Activated CD4-positive, alpha-beta T cell treated with anti-CD3 and anti-CD28 coated beads for 4 hours (primary cell): ENCODE measurements at regions not wholly inside any gene's neighbourhood (a gene's known extent, or its start where the extent isn't known, plus 50 kb on each side); places are given as distances from the start of the nearest gene placed in this dataset.

ENCODE experiments used
- DNase-seq, 2 donors: peaks; one replicate each; pipeline ENCODE4 v3.0.0-alpha.2; 2020

DNA sequence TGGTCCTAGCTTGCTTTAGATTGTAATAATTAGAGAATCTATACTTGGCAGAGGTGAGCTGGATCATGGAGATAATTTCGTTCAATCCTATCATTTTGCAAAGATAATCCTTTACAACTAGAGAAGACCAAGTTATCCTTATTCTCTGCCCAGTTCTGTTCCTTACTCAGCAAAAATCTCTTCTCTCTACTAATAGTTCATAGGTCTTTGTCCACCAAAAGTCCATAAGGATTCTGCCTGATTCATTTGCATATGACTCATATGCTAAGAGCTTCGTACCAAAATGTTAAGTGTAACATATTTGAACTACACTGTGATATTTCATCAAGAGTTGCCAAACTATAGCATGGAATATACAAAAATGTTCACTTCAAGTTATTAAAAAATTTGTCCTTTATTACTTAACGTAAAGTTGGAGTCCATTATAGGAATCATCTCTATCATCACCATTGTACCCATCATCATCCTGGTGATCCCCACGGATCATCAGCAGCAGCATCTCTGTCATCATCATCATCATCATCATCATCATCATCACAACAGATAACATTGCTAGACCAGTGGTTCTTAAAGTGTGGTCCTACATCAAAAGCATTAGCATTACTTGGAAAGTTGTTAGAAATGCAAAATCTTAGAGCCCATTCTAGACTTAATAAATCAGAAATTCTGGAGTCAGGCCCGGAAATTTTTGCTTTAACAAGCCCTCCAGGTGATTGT, 463.0 kb downstream of the DHX35 start:
- no peak for DNase-seq

DNA sequence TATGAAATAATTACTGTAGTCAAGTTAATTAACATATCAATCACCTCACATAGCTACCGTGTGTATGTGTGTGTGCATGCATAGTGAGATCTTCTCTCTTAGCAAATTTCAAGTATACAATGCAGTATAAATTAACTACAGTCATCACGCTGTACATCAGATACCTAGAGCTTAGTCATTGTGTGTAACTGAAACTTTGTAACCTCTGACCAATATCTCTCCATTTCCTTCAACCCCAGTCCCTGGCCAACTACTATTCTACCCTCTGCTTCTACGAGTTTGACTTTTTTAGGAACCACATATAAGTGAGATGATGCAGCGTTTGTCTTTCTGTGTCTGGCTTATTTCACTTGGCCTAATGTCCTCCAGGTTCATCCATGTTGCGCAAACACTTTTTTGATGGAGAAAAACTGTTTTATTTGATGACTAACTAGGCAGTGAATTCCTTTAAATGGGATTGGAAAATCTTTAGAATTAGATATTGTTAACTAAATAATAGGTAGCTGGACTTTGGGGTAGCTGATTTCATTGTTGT, 459.5 kb downstream of the DHX35 start:
- no peak for DNase-seq

DNA sequence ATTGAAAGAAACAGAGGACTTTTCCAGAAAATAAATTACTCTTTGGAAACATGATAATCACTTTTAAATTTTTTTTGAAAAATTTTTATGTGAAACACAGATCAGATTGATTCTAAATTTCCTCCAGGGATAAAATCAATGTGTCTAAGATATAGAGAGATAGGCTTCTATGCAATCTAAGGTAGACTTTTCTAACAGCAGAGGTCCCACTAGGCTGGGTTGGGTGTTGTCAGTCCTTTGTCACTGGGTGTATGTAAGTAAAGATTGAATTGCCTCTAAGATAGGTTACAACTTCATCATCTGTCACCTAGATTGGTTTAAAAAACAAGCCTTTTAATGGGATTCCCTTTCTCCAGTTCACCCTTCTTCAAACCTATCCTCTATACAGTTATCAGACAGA, 449.9 kb downstream of the DHX35 start:
- no peak for DNase-seq

DNA sequence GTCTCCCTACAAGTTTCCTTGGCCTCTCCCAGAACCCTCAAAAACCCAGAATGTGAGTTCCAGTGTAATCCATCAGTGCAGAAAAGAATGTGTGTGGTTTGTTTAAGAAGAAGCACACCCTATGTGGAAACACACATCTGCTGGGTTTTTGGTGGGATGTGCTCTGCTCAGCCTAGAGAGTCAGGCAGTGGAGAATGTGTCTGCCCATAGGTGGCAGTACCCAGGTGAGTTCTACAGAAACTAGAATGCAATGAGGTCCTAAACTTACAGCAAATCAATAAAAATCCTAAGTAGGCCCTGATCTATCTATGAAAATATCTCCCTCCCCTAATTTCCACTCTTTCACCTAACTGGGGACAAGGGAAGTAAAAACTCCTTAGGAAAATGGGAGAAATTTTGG, 437.3 kb downstream of the DHX35 start:
- DNase-seq, result no peak

DNA sequence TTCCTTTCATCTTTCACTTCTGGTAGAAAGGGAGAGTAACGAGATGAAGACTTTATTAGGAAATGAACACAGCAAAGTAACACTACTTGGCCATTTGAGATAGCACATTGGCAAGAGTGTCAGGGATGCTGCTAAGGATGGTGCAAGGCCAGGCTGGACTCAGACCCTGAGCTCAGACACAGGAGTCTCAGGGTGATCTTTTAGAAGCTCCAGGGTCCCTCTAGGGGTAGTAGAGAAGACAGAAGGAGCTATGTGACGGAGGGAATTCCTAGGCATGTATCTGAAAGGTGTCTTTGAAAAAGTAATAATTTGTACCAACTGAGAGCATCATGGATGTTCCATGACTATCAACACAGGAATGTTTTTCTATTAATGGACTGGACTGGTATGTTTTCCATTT, 436.5 kb downstream of the DHX35 start:
- DNase-seq, result no peak

- no peak for DNase-seq
Measured at GRCh38 chr20:39397646-39398045, 435.5 kb downstream of the DHX35 start.

DNA sequence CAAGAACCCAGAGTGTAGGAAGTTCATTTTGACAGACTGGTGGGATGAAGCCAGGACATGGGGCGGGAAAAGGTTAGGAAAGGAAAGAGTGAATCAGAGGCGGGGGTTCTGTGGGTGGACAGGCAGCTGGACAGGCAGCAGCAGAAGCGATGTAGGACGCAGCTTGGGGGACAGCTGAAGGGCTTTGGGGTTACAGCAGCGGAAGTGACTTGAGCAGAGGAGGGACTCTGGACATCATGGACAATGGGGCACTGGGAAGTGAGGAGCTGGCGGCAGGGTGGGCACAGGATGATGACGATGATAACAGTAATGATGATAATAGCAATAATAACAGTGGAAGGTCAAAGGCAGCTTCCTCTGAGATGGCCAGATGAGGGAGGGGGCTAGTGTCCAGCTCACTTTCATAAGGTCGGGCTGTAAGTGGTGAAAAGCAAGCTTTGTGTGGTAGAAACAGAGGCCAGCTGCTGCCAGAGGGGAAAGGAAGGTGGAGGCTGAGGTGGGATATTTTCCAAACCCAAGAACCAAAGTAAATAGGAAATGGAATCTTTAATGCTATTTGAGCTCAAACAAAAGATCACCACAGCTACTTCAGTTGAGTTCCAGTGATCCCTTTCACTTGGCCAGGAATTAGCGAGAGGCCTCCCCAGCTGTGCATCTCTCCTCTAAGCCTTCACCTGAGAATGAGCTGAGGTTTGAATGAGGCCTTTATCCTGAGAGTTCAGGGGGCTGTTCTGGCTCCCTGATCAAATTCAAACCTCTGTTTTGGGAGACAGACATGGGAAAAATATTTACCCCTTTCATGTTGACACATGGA, 433.5 kb downstream of the DHX35 start:
- DNase-seq, result no peak

- DNase-seq, result no peak
Measured at GRCh38 chr20:39394461-39394860, 432.3 kb downstream of the DHX35 start.

GRCh38 chr20:39390186-39390585, 428.0 kb downstream of the DHX35 start:
- DNase-seq, result no peak

- no peak for DNase-seq
Measured at GRCh38 chr20:39381595-39381994, 419.5 kb downstream of the DHX35 start.

- DNase-seq, result no peak
Measured at GRCh38 chr20:39378776-39379175, 416.6 kb downstream of the DHX35 start.

- DNase-seq, result no peak
Measured at GRCh38 chr20:39376788-39377187, 414.6 kb downstream of the DHX35 start.

GRCh38 chr20:39364320-39364719, 402.2 kb downstream of the DHX35 start:
- DNase-seq, result no peak

DNA sequence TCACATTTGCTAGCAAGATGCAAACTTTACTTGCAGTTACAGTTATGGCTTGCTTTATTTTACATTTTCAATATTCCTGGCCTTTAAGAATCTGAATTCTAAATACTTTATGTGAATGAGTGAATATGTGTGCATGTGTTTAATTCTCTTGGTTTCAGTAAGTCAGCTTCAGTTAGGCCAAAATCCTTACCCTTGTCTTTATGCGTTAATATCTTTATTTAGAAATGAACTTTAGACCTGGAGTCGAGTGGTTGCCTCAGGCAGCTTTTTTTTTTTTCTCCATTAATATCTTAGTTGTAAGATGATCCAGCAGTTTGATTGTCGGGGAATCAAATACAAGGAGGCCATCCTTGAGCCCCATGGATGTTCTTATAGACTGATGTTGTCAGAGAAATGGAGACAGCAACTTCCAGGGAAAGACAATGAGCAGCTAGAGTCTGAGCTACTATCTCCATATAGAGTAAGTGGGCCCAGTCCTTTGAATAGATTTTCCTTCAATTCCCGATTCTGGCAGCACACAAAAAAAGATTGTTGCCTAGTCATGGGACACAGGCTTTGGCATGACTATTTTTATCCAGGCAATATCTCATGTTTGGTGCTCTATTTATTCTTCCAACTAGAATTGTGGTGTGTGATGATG, 398.0 kb downstream of the DHX35 start:
- DNase-seq, result no peak

DNA sequence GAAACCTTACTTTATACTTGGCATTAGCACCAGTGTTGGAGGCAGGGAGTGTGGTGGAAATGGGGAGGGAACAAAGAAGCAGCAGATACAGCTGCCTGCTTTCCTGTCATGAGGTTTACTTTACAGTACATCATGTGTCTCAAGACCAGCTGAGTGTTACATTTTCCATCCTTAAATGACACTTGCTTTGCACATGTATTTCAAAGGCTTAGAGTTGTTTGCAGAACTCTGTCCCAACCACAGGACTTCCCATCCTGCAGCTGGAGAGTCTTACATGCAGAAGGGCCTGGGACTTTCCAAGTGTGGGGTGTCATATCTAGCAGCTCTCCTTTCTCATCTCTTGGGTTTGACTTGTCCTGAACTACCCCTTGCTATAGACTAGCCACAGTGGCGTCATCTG, 395.9 kb downstream of the DHX35 start:
- DNase-seq, result no peak

- DNase-seq, result no peak
Measured at GRCh38 chr20:39356908-39357307, 394.8 kb downstream of the DHX35 start.

DNA sequence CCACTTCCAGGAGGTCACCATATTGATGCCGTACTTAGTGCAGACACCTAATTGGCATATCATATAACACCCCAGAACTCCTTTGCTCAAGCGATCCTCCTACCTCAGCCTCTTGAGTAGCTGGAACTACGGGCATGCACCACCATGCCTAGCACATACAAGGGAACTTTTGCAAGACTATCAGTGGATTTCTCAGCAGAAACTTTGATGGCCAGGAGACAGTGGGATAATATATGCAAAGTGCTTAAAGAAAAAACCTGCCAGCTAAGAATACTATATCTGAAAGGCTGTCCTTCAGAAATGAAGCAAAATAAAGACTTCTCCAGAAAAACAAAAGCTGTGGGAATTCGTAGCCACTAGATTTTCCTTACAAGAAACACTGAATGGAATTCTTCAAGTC, 387.1 kb downstream of the DHX35 start:
- no peak for DNase-seq

DNA sequence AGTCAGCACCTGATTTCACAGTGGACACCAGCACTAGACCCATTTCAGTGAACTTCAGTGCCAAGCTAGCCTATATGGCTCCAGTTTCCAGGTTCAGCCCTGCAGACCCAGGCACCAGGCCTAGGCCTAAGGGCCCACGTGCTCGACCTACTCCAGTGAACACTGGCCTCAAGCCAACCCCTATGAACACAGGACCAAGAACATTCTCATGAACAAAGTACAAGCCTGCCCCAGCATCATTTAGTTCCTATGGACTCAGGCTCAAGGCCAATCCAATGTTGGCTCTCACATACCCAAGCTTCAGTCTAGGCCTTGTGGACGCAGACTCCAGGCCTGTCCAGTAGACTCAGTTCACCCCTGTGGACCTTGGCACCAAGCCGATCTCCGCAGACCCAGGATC, 385.5 kb downstream of the DHX35 start:
- no peak for DNase-seq

DNA sequence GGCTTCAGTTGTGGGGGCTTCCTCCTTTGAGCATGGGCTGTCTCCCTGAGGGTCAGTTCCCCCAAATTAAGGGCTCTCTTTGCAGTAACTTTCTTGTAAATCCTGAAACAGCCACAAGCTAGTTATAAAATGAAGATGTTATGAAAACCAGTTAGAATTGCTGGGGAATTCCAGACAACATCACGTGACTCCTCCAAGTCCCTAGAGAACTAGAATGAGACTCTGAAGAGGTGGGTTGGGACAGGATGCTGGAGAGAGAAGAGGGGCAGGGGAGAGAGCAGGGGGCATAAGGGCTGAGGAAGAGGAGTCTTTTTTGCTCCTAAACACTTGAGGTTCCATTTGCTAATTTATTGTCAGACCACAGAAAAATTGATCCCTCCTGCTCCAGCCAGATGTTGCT, 380.3 kb downstream of the DHX35 start:
- no peak for DNase-seq

GRCh38 chr20:39338469-39339376, 376.6 kb downstream of the DHX35 start:
- no peak for DNase-seq

DNA sequence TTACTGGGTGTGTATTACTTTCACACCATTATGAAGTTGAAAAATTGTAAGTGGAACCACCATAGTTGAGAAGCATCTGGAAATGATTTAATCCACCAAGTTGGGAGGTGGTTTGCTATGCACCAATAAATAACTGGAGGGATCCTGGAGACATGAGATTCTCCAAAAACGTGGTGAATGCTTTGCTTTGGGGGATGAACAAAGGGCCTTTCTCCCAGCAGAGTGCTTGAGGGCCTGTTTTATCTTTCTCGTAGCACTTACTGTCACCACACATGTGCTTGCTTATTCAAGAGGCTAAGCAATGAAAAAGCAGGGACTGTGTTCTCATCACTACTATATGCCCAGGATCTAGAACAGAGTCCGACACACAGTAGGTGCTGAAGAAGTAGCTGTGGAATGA, 371.1 kb downstream of the DHX35 start:
- no peak for DNase-seq

DNA sequence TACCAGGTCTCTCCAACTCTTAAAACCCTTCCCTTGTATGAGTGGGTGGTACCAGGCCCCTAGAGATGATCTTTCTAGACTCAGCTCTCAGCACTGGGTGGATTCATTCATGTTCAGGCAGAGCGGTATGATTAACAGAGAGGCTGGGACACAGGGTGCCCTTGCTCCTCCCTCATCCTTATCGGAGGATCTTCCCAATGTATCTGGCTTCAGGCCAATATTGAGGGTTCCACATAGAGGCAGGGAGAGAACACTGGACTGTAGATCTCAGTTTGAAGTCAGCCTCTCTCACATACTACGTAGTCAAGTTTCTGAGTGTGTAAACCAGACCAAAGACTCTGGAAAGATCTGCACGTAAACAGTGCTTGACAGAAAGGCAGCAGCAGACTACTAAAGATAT, 366.2 kb downstream of the DHX35 start:
- DNase-seq, result no peak

DNA sequence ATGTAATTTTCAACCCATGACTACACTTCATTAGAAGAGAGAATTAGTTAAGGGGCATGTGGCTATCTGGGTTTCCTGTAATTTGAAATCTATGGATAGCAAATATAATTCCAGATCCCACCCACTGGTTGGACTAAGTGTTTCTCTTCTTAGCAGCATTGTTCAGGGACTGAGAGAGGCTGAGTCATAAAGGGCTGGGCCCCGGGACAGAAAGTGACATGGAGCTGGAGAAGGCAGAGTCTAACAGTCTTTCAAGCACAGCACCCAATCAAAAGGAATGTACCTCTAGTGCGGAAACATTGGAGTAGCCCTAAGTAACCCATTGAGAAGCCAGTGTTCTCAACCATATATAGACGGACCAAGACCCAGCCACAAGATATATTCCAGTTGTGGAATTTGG, 363.9 kb downstream of the DHX35 start:
- no peak for DNase-seq
